ENCODE measurements at regions not wholly inside any gene's neighbourhood (a gene's known extent, or its start where the extent isn't known, plus 50 kb on each side); places are given as distances from the start of the nearest gene placed in this dataset.

GRCh38 chr5:116766470-116766947 is 191.9 kb upstream of the SEMA6A start:
- TF ChIP-seq CTCF (IDR thresholded peaks at IDR 0.05) (no peak), POLR2A (IDR thresholded peaks at IDR 0.05) (no peak)

All from Peyer's patch (tissue), 4 donors.